Stimulated activated CD8-positive, alpha-beta memory T cell treated with anti-CD3 and anti-CD28 coated beads, Interleukin-2, amount 100 ng/mL, for 1 hour (primary cell): ENCODE measurements at regions not wholly inside any gene's neighbourhood (a gene's known extent, or its start where the extent isn't known, plus 50 kb on each side); places are given as distances from the start of the nearest gene placed in this dataset.
A peak's percentile ranks its signal among the peaks of the same experiment; 100 is the strongest.

Experiments used
- DNase-seq, 2 donors: peaks; one replicate each; pipeline ENCODE4 v3.0.0-alpha.2; 2020; ENCODE audit warnings: low read depth in 2 of 2

- no peak for DNase-seq
These were observed 115.1 kb upstream of the DAP start for GRCh38 chr5:10876006-10876744.

DNA sequence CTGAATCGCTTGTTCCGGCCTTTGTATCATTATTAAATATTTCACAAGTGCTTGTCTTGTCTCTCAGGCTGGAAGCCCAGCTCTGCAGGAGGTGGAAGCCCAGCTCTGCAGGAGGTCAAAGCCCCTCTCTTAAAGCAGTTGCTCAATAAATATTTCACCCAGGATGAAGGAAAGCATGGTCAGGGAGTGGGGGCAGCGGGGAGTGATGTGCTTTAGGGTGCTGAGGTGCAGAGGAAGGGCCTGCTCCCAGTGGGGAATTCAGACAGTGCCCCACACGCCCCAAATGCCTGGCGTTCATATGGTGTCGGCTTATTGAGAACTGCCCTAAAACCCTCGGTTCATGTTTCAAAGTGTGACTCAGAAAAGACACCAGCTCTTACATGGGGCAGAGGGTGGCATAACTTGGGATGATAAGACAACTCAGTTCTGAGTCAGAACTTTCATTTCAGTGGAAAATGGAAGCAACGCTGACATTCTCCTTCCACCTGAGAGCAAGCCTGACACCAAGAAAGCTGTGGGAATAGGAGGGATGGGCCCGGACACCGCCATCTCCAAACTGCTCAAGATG is 114.3 kb upstream of the DAP start:
- DNase-seq = no peak

DNA sequence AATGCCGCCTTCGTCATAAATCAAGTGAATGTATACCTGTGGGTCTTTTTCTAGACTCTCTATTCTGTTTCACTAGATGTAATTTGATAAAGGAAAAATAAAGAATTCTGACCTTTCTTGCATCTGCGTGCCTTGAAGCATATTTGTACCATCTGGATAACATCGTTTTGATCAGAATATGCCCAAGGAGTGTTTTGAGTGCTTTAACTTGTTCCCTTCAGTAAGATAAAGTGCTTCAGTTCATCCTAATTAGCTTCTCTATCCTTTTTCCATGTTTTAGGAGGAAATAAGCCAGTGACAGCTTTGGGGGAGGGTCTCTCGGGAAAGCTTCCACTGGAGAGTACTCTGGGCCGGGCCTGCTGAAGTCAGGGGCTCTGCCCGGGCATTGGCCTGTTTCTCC is 113.5 kb upstream of the DAP start:
- no peak for DNase-seq

- DNase-seq = no peak
These were observed 109.8 kb upstream of the DAP start for GRCh38 chr5:10870791-10871190.

DNA sequence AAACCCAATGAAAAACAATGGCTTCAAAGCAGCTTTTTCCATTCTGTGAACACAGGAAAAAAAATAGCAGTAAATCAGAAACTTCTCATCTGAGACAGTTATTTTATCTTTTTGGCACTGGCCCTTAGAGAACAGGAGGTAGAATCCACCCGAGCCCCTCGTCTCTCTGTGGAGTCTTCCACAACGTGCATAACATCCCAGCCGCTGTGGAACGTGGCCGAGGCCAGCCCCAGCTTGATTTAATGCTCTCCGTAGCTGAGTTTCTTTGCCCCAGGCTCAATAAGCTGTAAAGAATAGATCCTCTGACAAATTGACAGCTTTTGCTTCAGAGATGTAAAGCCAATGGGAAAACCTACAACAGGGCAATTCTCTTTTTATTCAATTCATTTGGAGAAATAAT is 107.9 kb upstream of the DAP start:
- no peak for DNase-seq

DNA sequence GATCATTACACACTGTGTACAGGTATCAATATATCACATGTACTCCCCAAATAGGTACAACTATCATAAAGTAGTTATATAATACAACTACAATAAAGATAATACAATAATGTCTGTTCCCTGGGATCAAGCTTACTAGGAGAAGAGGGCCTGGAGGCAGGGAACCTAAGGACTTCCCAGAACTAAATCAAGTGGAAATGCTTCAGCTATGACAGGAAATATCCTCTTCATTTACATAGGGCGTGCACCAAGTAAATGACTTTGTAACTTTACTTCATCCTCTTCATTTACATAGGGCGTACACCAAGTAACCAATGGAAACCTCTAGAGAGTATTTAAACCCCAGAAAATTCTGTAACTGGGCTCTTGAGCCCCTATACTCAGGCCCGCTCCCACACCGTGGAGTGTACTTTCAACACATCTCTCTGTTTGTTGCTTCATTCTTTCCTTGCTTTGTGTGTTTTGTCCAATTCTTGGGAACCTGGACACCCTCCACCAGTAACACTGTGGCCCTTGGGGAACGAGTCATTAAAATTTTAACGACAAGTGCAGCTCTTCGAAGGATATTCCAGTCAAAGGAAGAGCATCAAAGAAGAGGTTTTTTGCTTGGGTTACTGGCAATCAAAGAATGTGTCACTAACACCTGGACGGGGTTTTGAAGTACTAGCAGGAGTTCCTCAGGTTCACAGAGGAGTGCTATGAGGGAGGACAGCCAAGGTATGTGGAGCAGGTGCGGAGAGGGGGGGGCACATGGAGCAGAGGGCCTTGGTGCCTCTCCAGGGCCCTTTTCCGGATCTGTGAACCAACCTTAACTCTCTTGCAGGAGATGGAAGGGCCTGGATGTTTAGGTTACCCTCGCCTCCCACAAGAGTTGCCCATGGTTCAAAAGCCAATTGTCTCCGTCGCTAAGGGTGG is 106.6 kb upstream of the DAP start:
- DNase-seq = no peak

- DNase-seq = no peak
These were observed 105.9 kb upstream of the DAP start for GRCh38 chr5:10866913-10867312.

DNA sequence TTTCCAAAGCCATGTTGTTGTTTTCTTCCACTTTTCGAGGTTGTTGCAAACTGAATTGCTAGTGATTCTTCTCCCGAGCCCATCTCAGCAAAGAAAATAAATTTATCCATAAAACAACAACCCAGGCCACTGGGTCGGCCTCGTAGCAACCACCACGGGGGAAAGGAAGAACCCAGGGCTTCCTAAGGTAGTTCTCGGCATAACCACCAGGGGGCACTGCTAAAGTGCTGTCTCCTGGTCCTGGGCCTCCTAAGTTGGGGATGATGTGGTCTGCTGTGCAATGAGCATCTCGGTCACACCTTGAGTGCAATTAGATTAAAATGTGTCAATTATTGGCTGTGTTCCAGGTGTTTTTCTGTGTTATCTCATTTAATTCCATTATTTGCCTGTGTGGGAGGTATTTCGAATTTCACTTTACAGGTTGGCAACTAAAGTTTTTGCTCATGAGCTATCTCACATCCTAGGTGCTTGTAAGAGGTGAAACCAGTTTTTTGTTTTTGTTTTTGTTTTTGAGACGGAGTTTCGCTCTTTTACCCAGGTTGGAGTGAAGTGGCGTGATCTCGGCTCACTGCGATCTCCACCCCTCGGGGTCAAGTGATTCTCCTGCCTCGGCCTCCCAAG is 102.8 kb upstream of the DAP start:
- peak in 1 of 2 donors; percentile 19 for DNase-seq

DNA sequence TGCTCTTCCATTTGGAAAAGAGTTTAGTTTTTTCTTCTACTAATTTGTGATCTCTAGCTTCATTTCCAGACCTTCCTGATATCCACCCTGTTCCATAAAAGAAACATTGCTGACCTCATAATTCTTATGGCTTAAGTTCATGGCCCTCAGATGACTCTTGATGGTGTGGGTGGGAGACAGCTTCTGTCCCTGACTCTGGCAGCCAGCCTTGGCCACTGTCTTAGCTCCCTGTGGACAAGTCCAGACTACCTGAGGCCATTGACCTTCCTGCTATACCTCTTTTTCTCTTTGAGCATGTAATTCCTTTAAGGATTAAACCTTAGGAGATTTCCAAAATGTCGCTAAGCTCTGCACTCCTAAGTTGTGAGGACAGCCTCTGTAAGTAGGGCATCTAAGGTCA is 101.1 kb upstream of the DAP start:
- DNase-seq = no peak

DNA sequence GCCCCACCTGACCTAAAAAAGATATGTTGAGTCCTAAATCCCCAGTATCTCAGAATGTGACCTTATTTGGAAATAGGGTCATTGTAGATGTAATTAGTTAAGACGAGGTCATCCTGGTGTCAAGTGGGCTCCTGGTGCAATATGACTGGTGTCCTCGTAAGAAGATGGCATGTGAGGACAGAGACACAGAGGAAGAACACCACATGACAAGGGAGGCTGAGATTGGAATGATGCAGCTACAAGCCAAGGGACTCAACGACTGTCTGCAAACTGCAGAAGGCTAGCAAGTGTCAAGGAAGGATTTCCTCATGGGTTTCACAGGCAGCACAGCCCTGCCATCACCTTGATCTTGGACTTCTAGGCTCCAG is 100.4 kb upstream of the DAP start:
- DNase-seq = no peak

DNA sequence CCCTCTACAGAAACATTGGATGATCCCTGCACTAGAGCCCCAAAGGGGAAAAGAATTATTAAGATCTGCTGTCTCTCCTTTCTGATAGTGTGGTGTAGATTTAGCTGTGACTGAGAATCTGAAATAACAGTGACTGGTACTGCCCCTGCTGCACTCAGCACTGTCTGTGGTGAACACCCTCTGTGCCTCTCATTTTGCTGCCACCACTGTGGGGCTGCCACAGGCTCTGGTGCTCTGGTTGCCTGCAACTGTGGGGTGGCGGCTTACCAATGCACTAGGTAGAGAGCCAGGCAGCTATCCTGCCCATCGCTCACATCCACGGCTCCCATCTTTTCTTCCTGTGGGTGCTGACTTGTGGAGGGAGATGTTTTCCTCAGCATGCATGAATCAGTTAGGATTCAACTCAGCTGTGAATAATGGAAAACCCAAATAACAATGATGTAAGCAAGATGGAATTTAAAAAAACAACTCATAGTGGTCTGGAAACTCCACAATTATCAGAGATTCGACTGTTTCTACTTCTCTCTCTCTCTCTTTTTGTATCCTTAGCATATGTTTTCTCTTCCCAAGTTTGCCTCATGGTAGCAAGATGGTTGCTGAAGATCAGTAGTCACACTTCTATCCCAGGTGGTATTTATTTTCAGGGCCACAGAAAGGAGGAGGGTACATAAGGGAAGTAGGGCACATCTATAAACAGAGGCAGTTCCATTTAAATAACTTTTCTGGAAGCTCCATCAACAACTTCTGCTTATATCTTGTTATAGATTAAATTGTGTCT is 99.8 kb upstream of the DAP start:
- no peak for DNase-seq

GRCh38 chr5:10860196-10860543 is 99.1 kb upstream of the DAP start:
- no peak for DNase-seq

DNA sequence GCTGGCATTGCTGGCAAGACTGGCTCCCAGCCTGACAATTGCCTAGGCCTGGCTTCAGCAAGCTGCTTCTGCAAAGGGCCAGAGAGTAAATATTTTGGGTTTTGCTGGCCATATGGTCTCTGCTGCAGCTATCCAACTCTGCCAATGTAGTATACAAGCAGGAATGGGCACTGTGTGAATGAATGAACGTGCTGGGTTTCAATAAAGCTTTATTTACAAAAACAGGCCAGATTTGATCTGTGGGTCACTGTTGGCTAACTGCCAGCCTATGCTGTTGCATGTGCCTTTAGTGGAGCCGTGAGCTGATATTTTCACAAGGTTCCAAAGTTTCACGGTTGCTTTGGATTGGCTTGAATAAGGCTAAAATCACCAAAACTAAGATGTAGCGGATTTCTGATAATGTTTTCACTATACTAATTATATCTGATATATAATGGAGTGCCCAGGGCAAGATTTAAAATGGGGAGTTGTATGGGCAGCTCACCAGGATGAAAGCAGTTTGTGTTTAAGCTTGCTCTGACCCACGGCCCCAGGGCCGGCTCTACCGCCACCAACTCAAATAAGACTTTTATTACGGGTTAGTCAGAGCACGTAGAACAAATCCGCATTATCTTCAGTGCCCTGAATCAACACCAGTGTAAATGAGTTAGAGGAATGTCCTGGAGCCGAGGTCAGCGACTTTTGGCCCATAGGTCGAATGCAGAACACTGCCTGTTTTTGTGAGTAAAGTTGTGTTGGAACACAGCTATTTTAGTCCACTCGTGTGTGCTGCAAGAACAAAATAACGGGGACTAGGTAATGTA is 98.6 kb upstream of the DAP start:
- no peak for DNase-seq

DNA sequence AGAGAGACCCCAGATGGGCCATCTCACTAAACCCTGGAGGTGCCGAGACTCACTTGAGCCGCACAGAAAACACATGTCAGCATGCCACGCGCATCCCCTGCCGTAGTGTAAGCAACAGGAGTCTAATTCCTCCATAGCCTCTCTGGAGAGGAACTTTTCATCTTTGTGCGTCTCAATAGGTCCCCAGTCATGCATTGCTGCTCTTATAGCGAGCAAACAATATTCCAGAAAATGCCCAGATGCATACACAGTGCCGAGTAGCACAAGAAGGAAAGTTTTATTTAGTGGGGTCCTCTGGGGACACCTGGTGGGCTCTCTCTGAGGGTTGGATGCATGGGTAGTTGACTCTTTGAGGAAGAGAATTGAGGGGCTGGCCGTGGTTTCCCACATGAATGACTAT is 97.9 kb upstream of the DAP start:
- DNase-seq = no peak

- no peak for DNase-seq
These were observed 97.3 kb upstream of the DAP start for GRCh38 chr5:10858307-10858706.

DNA sequence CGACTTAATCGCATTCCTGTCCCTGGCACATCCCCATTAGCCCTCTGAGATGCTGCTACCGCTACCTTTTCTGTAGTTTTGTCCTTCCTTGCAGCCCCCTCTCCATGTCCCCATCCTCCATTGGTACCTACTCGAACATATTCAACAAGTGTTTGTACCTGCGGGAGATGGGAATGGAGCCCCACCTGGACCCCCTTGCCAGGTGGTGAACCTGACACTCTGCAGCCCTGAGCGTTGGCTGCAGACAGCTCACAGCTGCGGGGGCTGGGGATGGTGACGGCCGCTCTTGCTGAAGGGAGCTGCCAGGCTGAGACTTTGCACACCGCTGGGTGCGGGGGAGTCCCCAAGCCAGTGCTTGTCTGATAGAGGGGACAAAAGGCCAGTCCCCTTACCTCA is 96.3 kb upstream of the DAP start:
- no peak for DNase-seq

DNA sequence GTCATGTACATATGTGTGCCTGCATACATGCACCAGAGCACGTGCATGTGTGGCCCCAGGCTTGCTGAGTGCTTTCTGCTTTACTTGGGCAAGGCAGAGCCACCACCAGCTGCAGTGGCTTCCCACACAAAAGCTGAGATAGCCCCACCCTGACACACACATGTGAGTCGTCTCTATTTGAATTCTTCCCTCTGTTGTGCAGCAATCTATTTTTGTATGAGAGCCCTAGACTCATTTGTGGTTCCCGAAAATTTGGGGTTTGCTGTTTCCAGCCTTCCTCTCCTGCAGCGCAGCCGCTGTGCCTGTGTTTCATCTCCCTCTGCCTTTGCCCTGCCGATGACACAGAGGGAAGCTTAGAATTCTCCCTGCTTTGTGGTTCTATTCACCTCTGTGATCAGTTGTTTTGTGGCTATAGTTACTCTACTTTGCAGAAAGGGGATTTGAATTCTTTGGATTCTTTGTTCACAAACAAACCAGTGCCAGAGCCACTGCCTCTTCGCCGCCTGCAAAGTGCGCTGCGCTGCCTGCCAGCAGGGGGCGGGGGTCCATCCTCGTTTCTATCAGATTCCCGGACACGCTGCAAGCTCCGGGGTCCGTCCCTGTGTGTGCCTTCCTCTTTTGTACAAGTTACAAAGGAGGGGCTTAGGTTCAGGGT is 95.8 kb upstream of the DAP start:
- peak in 1 of 2 donors; percentile 1 for DNase-seq

DNA sequence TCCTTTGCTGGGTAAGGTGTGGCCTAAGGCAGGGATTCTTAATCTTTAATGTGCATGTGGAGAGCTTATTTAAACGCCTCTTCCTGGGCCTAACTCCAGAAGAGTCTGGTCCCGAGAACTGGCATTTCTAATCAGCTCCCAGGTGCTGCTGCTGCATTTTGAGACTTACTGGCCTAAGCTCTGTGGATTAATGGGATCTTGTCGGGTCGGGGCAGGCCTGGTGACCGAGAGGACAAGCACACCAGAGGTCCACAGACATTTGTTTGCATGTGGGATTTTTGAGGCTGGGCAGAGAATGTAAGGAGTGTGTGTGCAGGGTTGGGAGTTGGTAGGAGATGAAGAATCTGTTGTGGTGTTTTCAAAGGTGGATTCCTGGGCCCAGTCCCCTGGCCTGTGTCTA is 95.0 kb upstream of the DAP start:
- no peak for DNase-seq

DNA sequence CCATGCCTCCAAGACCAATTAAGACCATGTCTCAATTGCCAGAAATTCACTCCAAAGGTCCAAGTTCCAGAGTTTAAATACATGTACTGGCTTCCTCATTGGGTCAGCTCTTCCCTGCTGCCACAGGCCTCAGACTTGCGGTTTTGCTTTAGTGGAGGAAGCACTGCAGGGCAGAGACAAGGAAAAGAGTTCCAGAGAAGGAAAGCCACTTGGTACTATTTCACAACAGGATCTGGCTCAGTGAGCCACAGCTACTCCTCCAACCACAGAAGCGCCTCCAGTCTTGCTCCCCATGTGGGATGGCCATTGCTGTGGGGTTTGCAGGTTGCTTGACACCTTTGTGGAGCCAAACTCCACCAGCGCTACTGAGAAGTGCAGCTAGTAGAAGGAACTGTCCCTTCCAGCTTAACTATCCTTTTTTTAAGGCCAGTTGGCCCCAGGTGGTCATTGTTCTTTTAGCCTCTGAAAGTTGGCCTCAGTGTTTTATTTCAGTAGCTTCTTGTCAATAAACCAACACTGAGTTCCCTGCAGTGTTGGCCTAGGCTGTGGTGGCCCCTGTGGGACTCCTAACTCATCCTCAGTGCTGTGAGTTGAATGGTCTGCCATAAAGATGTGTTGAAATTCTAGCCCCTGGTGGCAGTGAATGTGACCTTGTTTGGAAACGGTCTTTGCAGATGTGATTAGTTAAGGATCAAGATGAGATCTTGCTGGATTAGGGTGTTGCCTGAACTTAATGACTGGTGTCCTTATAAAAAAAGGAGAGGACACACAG is 93.7 kb upstream of the DAP start:
- DNase-seq = no peak

- no peak for DNase-seq
These were observed 92.1 kb upstream of the DAP start for GRCh38 chr5:10853154-10853553.
